ENCODE measurements at regions not wholly inside any gene's neighbourhood (a gene's known extent, or its start where the extent isn't known, plus 50 kb on each side); places are given as distances from the start of the nearest gene placed in this dataset.

DNA sequence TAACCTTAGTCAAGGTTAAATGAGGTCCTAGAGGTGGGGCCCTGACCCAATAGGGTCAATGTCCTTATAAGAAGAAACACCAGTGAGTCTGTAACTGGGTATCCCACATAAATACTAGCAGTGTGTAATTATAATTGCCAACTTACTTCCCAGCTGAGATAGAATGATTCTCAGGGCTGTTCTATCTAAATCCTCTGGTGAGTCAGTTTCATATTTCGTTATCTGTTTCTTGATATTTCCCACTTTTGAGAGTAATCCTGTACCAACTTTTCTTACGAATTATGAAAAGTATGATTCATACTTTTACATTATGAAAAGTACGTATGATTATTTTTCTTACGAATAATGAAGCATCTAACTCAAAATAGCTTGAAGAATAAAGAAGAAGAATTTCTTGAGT lies 546.8 kb upstream of the NETO1 start:
- intact Hi-C loops (cut with DNase I; ENCODE audit: low total_unique reads): no loop called here
- no peaks in the 10 kb centered on the region for H3K4me1 ChIP-seq
- no peak for DNase-seq
- no peak overlapping the region for H3K4me3 ChIP-seq
- in situ Hi-C loops (cut with MboI; ENCODE audit: low pct_ligation_motif_present in 1 of 4, low pct_unique_long_range_greater_than_20kb in 1 of 4, low sequenced_read_pairs in 3 of 4): no loop called here
- H3K36me3 ChIP-seq: no peaks in the 10 kb centered on the region
- H3K27ac ChIP-seq: no peak overlapping the region
- H3K27me3 ChIP-seq: no peaks in the 10 kb centered on the region
- no peaks in the 10 kb centered on the region for H3K9me3 ChIP-seq
- no peak for TF ChIP-seq POLR2AphosphoS5 (IDR thresholded peaks at IDR 0.05)
- TF ChIP-seq POLR2A (IDR thresholded peaks at IDR 0.05): no peak
- TF ChIP-seq EP300 (IDR thresholded peaks at IDR 0.05; ENCODE audit: low read depth): no peak
- TF ChIP-seq, protein P1, sequence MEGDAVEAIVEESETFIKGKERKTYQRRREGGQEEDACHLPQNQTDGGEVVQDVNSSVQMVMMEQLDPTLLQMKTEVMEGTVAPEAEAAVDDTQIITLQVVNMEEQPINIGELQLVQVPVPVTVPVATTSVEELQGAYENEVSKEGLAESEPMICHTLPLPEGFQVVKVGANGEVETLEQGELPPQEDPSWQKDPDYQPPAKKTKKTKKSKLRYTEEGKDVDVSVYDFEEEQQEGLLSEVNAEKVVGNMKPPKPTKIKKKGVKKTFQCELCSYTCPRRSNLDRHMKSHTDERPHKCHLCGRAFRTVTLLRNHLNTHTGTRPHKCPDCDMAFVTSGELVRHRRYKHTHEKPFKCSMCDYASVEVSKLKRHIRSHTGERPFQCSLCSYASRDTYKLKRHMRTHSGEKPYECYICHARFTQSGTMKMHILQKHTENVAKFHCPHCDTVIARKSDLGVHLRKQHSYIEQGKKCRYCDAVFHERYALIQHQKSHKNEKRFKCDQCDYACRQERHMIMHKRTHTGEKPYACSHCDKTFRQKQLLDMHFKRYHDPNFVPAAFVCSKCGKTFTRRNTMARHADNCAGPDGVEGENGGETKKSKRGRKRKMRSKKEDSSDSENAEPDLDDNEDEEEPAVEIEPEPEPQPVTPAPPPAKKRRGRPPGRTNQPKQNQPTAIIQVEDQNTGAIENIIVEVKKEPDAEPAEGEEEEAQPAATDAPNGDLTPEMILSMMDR (IDR thresholded peaks at IDR 0.05): no peak
- 68 to 76% methylated on average over 4 of the region's 4 CpGs for WGBS, 2 donors (ENCODE audit: low coverage in 1 of 2)

DNA sequence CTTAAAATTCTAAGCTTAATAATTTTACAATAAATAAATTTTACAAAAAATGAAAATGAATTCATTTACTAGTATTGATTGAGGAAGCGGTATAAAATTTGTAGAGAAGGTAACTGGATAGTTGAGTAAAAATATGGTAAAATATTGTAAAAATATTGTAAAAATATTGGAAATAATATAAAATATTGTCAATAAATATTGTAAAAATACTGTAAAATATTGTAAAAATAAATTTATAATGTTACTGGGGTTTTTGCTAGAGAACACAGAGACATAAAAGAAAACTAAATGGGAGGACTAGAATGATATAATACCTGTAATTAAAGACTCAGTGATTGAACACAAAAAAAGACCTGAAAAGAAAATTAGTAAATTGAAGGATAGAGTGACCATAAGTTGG lies 546.3 kb upstream of the NETO1 start:
- DNase-seq: no peak
- Histone ChIP-seq H3K4me3 (no peak overlapping the region), H3K27me3 (no peaks in the 10 kb centered on the region), H3K27ac (no peak overlapping the region), H3K9me3 (no peaks in the 10 kb centered on the region), H3K36me3 (no peaks in the 10 kb centered on the region), H3K4me1 (no peaks in the 10 kb centered on the region)
- TF ChIP-seq POLR2AphosphoS5 (IDR thresholded peaks at IDR 0.05): no peak
- TF ChIP-seq, protein P1 (IDR thresholded peaks at IDR 0.05): no peak
- TF ChIP-seq EP300 (IDR thresholded peaks at IDR 0.05; ENCODE audit: low read depth): no peak
- no peak for TF ChIP-seq POLR2A (IDR thresholded peaks at IDR 0.05)
- 86 to 94% methylated on average over 1 of the region's 1 CpG for WGBS, 2 donors (ENCODE audit: low coverage in 1 of 2)
- in situ Hi-C loops (cut with MboI; ENCODE audit: low pct_ligation_motif_present in 1 of 4, low pct_unique_long_range_greater_than_20kb in 1 of 4, low sequenced_read_pairs in 3 of 4): no loop called here
- intact Hi-C loops (cut with DNase I; ENCODE audit: low total_unique reads): no loop called here

DNA sequence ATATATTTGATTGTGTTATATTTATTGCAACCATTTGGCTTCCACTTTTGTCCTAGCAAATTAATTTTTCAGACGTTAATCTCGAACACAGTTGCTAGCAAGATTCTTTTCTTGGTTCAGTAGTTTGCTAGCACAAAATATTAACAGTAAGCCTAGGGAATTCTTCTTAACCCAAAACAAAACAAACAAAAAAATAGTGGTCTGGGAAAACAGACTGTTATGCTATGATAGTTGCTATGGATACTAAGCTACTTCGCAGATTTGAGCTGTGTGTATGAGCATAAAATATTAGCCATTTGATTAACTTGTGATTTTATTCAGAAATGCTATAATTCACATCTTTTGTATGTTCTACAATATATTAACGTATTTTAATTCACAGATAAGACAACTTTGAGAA lies 541.5 kb upstream of the NETO1 start:
- Histone ChIP-seq H3K4me3 (no peak overlapping the region), H3K27ac (no peak overlapping the region), H3K36me3 (no peaks in the 10 kb centered on the region), H3K4me1 (no peaks in the 10 kb centered on the region), H3K27me3 (no peaks in the 10 kb centered on the region), H3K9me3 (no peaks in the 10 kb centered on the region)
- 44 to 51% methylated on average over 4 of the region's 4 CpGs for WGBS, 2 donors (ENCODE audit: low coverage in 1 of 2)
- TF ChIP-seq EP300 (IDR thresholded peaks at IDR 0.05; ENCODE audit: low read depth) (no peak), POLR2A (IDR thresholded peaks at IDR 0.05) (no peak)
- DNase-seq: no peak
- intact Hi-C loops (cut with DNase I; ENCODE audit: low total_unique reads) (no loop called here), in situ Hi-C loops (cut with MboI; ENCODE audit: low pct_ligation_motif_present in 1 of 4, low pct_unique_long_range_greater_than_20kb in 1 of 4, low sequenced_read_pairs in 3 of 4) (no loop called here)

DNA sequence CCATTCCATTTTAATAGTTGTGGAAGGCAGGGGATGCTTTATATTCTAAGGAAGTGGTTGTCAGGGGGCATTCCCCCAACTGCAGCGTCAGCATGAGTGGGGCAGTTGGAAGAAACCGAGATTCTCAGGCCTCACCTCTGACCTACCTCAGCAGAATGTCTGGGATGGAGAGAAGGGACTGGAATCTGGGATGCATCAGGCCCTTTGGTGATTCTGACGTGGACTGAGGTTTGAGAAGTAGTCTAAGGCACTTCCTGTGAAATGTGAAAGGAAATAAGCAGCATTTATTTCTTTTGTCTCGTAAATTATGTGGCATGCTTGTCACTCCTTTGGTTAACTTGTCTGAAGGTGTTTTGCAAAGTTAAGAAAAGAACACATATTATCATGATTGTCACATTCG lies 540.7 kb upstream of the NETO1 start:
- in situ Hi-C loops (cut with MboI; ENCODE audit: low pct_ligation_motif_present in 1 of 4, low pct_unique_long_range_greater_than_20kb in 1 of 4, low sequenced_read_pairs in 3 of 4): no loop called here
- no peaks in the 10 kb centered on the region for H3K4me1 ChIP-seq
- intact Hi-C loops (cut with DNase I; ENCODE audit: low total_unique reads): no loop called here

DNA sequence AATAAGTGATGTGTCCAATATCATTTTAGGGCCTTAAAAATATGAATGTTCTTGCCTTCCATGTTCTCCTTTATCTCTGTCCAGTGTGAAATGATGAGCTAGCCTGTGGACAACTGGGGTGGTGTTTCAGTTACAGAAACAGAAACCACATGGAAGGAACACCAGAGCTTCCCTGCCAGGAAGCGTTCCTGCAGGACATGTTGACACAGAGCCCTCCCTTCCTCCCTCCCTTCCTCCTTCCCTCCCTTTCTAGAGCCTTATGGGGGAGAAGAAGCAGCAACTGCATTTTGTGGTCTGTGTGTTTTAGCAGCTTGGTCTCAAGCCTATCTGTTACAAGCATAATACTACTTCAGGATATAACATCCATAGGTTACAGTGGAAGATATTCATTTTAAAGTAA lies 539.7 kb upstream of the NETO1 start:
- WGBS, 2 donors (ENCODE audit: low coverage in 1 of 2): 25 to 29% methylated on average over 1 of the region's 1 CpG
- DNase-seq: no peak
- TF ChIP-seq POLR2A (IDR thresholded peaks at IDR 0.05): no peak
- no peak for TF ChIP-seq POLR2AphosphoS5 (IDR thresholded peaks at IDR 0.05)
- no peak for TF ChIP-seq EP300 (IDR thresholded peaks at IDR 0.05; ENCODE audit: low read depth)
- TF ChIP-seq, protein P1 (IDR thresholded peaks at IDR 0.05): no peak
- H3K27ac ChIP-seq: no peak overlapping the region
- no peaks in the 10 kb centered on the region for H3K9me3 ChIP-seq
- intact Hi-C loops (cut with DNase I; ENCODE audit: low total_unique reads) (no loop called here), in situ Hi-C loops (cut with MboI; ENCODE audit: low pct_ligation_motif_present in 1 of 4, low pct_unique_long_range_greater_than_20kb in 1 of 4, low sequenced_read_pairs in 3 of 4) (no loop called here)
- H3K36me3 ChIP-seq: no peaks in the 10 kb centered on the region
- no peaks in the 10 kb centered on the region for H3K4me1 ChIP-seq
- no peaks in the 10 kb centered on the region for H3K27me3 ChIP-seq
- H3K4me3 ChIP-seq: no peak overlapping the region

More for the DNA sequence above, 540.7 kb upstream of the NETO1 start:
- DNase-seq: no peak
- H3K36me3 ChIP-seq: no peaks in the 10 kb centered on the region
- TF ChIP-seq POLR2AphosphoS5 (IDR thresholded peaks at IDR 0.05) (no peak), EP300 (IDR thresholded peaks at IDR 0.05; ENCODE audit: low read depth) (no peak), POLR2A (IDR thresholded peaks at IDR 0.05) (no peak)
- TF ChIP-seq, protein P1 (IDR thresholded peaks at IDR 0.05): no peak
- WGBS, 2 donors (ENCODE audit: low coverage in 1 of 2): 49 to 65% methylated on average over 2 to 5 of the region's 5 CpGs
- no peak overlapping the region for H3K27ac ChIP-seq
- no peak overlapping the region for H3K4me3 ChIP-seq
- H3K9me3 ChIP-seq: no peaks in the 10 kb centered on the region
- no peaks in the 10 kb centered on the region for H3K27me3 ChIP-seq

Data from transverse colon (tissue), 4 donors.